ENCODE measurements at regions not wholly inside any gene's neighbourhood (a gene's known extent, or its start where the extent isn't known, plus 50 kb on each side); places are given as distances from the start of the nearest gene placed in this dataset.

DNA sequence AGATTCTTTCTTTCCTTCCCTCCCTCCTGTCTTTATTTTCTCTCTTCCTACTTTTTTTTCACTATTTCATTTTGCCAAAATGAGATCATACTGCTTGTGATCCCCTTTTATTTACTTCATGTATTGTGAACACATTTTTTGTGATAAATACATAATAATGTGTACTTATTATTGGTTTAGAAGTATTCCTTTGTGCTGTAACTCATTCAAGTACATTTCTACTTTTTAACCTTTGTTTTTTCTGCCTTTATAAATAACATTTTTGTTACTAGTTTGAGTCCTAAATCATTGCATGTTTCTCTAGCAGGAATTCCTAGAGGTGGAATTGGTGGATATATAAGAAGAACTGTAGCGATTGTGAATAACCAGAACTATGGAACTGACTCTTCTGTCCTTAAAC is 214.5 kb upstream of the SFRP2 start:
- H3K4me3 ChIP-seq (ENCODE audit: low read depth in 1 of 5, low read length in 5 of 5), result no peak overlapping the region
- H3K36me3 ChIP-seq (ENCODE audit: control insufficient read depth in 5 of 5, insufficient read depth in 5 of 5, low read length in 5 of 5), result no peaks in the 10 kb centered on the region

DNA sequence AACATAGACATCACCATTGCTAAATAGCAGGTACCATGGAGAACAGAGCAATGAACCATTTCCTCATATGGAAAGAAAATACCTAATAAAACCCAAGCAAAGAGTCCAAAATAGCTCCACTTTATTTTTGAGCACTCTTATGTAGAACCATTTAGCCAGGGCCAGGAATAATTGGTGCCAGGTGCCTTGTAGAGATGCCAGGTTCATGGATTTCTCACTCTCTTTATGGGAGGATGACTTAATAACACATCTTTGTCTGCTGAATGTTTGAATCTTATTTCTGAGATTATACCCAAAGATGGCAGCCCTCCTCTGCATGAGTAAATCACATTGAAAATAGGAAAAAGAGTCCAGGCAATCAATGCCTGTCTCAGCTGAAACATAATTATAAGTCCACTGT is 212.3 kb upstream of the SFRP2 start:
- Histone ChIP-seq H3K4me1 (ENCODE audit: control insufficient read depth in 5 of 5, insufficient read depth in 5 of 5, low read length in 5 of 5) (peaks cover 0 to 26% (median 22%) of the 10 kb centered on the region in 5 donors), H3K27ac (ENCODE audit: low read depth, low read length) (no peak overlapping the region), H3K27me3 (ENCODE audit: control insufficient read depth in 5 of 5, insufficient read depth in 4 of 5, low read length in 5 of 5) (no peaks in the 10 kb centered on the region), H3K4me3 (ENCODE audit: low read depth in 1 of 5, low read length in 5 of 5) (no peak overlapping the region), H3K36me3 (ENCODE audit: control insufficient read depth in 5 of 5, insufficient read depth in 5 of 5, low read length in 5 of 5) (no peaks in the 10 kb centered on the region), H3K9me3 (ENCODE audit: control insufficient read depth in 5 of 5, low read length in 5 of 5) (no peaks in the 10 kb centered on the region), H3K9ac (ENCODE audit: low read length in 5 of 5) (no peak overlapping the region)

More for the DNA sequence above, 214.5 kb upstream of the SFRP2 start:
- Histone ChIP-seq H3K27ac (ENCODE audit: low read depth, low read length) (peak overlapping the region; percentile 71), H3K9ac (ENCODE audit: low read length in 5 of 5) (no peak overlapping the region), H3K9me3 (ENCODE audit: control insufficient read depth in 5 of 5, low read length in 5 of 5) (no peaks in the 10 kb centered on the region), H3K4me1 (ENCODE audit: control insufficient read depth in 5 of 5, insufficient read depth in 5 of 5, low read length in 5 of 5) (peaks cover 0 to 27% (median 22%) of the 10 kb centered on the region in 5 donors), H3K27me3 (ENCODE audit: control insufficient read depth in 5 of 5, insufficient read depth in 4 of 5, low read length in 5 of 5) (no peaks in the 10 kb centered on the region)

DNA sequence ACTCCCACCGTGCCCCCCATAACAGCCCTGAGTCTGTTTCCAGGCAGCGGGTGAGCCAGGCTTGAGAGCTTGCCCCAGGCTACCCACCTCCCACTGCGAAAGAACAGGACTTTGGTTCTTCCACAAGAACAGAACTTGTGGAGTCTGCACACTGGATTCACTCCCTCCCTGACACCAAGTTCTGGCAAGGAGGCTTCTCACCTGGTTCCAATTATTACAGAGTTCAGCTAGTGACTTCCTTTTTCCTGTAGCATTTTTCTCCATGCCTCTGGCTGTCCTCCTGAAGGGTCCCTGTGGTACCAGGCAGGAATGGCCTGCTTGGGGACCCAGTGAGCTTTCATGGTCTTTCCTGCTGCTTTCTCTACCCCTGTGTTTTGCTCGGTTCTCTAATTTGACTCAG is 208.6 kb upstream of the SFRP2 start:
- Histone ChIP-seq H3K9me3 (ENCODE audit: control insufficient read depth in 5 of 5, low read length in 5 of 5) (peaks cover 0 to 6% (median 3%) of the 10 kb centered on the region in 5 donors), H3K27me3 (ENCODE audit: control insufficient read depth in 5 of 5, insufficient read depth in 4 of 5, low read length in 5 of 5) (no peaks in the 10 kb centered on the region), H3K9ac (ENCODE audit: low read length in 5 of 5) (no peak overlapping the region), H3K4me3 (ENCODE audit: low read depth in 1 of 5, low read length in 5 of 5) (no peak overlapping the region), H3K4me1 (ENCODE audit: control insufficient read depth in 5 of 5, insufficient read depth in 5 of 5, low read length in 5 of 5) (peaks cover 0 to 4% (median 0%) of the 10 kb centered on the region in 5 donors), H3K36me3 (ENCODE audit: control insufficient read depth in 5 of 5, insufficient read depth in 5 of 5, low read length in 5 of 5) (no peaks in the 10 kb centered on the region), H3K27ac (ENCODE audit: low read depth, low read length) (no peak overlapping the region)

DNA sequence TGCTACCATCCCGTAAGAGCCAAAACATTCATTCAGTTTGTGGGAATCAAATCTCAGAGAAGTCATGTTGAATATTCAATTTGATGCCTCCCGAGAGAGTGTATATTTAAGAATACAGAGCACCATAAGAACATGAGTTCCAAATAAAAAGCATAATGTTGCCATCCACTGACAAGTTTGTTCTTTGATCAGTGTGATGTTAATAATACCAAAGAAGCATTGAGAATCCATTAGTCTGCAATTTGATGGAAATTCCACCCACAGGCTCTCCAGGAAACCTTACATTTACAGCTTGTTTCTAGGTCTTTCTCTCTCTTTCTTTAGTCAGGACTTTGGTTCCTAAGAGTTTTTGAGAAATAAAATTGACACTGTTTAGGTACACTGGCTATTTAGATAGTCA is 200.6 kb upstream of the SFRP2 start:
- Histone ChIP-seq H3K9me3 (ENCODE audit: control insufficient read depth in 5 of 5, low read length in 5 of 5) (no peaks in the 10 kb centered on the region), H3K9ac (ENCODE audit: low read length in 5 of 5) (no peak overlapping the region)

DNA sequence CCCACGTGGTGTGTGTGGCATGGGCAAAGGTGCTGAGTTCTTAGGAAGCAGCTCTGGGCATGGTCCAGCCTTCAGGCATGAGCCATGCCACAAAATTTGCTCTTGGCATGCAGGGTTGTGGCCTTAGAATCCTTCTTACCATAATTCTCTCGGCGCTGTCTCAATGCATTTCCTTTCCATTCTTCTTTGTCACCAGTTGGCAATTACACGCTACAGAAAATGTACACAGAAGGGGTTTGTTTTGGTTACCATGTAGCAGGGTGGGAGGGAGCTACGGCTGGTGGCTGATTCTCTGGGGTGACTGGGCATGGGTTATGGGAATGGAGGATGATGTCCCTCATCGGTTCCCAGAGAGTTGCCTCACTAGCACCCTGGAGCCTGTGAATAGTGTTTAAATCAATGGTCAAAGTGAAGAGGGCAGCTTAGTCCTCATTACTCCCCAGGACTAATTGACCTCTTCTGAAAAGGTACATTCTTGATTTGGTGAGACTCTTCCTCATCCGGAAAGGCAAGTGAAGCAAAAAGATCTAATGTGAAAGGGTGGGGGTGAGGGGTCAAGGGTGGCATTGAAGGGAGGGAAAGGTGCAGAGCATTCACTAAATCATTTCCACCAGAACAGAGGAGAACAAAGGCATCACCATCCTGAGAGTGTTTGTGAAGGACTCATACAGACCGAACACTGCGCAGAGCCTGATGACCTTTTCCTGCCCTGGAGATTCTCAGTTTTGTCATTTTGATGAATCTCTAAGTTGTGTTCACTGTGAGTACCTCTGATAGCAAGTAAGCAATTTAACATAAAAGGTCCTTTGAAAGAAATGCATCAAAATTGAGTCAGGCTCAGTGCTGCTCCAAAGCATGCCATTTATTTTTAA is 199.8 kb upstream of the SFRP2 start:
- no peaks in the 10 kb centered on the region for H3K9me3 ChIP-seq (ENCODE audit: control insufficient read depth in 5 of 5, low read length in 5 of 5)
- H3K36me3 ChIP-seq (ENCODE audit: control insufficient read depth in 5 of 5, insufficient read depth in 5 of 5, low read length in 5 of 5), result no peaks in the 10 kb centered on the region
- H3K4me1 ChIP-seq (ENCODE audit: control insufficient read depth in 5 of 5, insufficient read depth in 5 of 5, low read length in 5 of 5), result no peaks in the 10 kb centered on the region
- no peak overlapping the region for H3K9ac ChIP-seq (ENCODE audit: low read length in 5 of 5)
- no peaks in the 10 kb centered on the region for H3K27me3 ChIP-seq (ENCODE audit: control insufficient read depth in 5 of 5, insufficient read depth in 4 of 5, low read length in 5 of 5)
- H3K27ac ChIP-seq (ENCODE audit: low read depth, low read length), result no peak overlapping the region
- no peak overlapping the region for H3K4me3 ChIP-seq (ENCODE audit: low read depth in 1 of 5, low read length in 5 of 5)

More for the DNA sequence above, 200.6 kb upstream of the SFRP2 start:
- Histone ChIP-seq H3K27ac (ENCODE audit: low read depth, low read length) (no peak overlapping the region), H3K4me1 (ENCODE audit: control insufficient read depth in 5 of 5, insufficient read depth in 5 of 5, low read length in 5 of 5) (no peaks in the 10 kb centered on the region), H3K27me3 (ENCODE audit: control insufficient read depth in 5 of 5, insufficient read depth in 4 of 5, low read length in 5 of 5) (no peaks in the 10 kb centered on the region), H3K36me3 (ENCODE audit: control insufficient read depth in 5 of 5, insufficient read depth in 5 of 5, low read length in 5 of 5) (no peaks in the 10 kb centered on the region), H3K4me3 (ENCODE audit: low read depth in 1 of 5, low read length in 5 of 5) (no peak overlapping the region)

DNA sequence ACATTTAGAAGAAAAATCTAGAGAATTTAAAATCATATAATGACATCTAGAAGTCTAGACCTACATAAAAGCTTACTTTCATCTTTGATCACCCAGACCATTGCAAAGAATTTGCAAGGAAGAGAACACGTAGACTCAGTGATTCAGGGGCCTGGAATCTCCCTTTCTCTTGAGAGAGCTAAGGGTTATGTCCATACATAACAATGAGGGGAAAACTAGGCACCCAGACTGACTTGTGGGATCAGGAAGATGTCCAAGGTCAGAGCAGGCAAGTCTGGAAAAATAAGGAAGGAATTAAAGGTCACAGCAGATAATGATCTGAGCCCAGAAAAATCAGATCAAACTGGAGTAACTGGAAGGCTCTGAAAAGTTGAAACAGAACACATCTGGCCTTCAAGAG is 198.4 kb upstream of the SFRP2 start:
- H3K9me3 ChIP-seq (ENCODE audit: control insufficient read depth in 5 of 5, low read length in 5 of 5), result no peaks in the 10 kb centered on the region
- H3K4me1 ChIP-seq (ENCODE audit: control insufficient read depth in 5 of 5, insufficient read depth in 5 of 5, low read length in 5 of 5), result no peaks in the 10 kb centered on the region
- no peaks in the 10 kb centered on the region for H3K27me3 ChIP-seq (ENCODE audit: control insufficient read depth in 5 of 5, insufficient read depth in 4 of 5, low read length in 5 of 5)
- H3K36me3 ChIP-seq (ENCODE audit: control insufficient read depth in 5 of 5, insufficient read depth in 5 of 5, low read length in 5 of 5), result no peaks in the 10 kb centered on the region
- H3K27ac ChIP-seq (ENCODE audit: low read depth, low read length), result no peak overlapping the region
- H3K4me3 ChIP-seq (ENCODE audit: low read depth in 1 of 5, low read length in 5 of 5), result no peak overlapping the region
- H3K9ac ChIP-seq (ENCODE audit: low read length in 5 of 5), result no peak overlapping the region

DNA sequence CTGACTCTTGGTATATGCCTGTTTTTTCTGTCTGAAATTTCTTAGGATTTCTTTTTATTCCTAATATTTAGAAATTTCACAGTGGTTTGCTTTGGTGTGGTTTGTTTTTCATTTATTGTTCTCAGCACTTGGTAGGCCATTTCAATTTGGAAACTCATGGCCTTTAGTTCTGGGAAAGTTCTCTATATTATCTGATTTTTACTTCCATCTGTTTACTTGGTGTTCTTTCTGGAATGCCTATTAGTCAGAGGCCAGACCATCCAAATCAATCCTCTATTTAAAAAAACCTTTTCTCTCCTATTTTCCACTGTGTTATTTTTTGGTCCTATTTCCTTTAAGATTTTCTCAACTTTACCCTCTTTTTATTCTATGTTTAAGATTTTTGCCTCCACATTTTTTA is 188.1 kb upstream of the SFRP2 start:
- H3K4me3 ChIP-seq (ENCODE audit: low read depth in 1 of 5, low read length in 5 of 5), result no peak overlapping the region
- H3K27me3 ChIP-seq (ENCODE audit: control insufficient read depth in 5 of 5, insufficient read depth in 4 of 5, low read length in 5 of 5), result no peaks in the 10 kb centered on the region
- no peak overlapping the region for H3K9ac ChIP-seq (ENCODE audit: low read length in 5 of 5)
- no peaks in the 10 kb centered on the region for H3K4me1 ChIP-seq (ENCODE audit: control insufficient read depth in 5 of 5, insufficient read depth in 5 of 5, low read length in 5 of 5)
- no peaks in the 10 kb centered on the region for H3K36me3 ChIP-seq (ENCODE audit: control insufficient read depth in 5 of 5, insufficient read depth in 5 of 5, low read length in 5 of 5)
- peaks cover 0 to 6% (median 3%) of the 10 kb centered on the region in 5 donors for H3K9me3 ChIP-seq (ENCODE audit: control insufficient read depth in 5 of 5, low read length in 5 of 5)
- H3K27ac ChIP-seq (ENCODE audit: low read depth, low read length), result no peak overlapping the region

DNA sequence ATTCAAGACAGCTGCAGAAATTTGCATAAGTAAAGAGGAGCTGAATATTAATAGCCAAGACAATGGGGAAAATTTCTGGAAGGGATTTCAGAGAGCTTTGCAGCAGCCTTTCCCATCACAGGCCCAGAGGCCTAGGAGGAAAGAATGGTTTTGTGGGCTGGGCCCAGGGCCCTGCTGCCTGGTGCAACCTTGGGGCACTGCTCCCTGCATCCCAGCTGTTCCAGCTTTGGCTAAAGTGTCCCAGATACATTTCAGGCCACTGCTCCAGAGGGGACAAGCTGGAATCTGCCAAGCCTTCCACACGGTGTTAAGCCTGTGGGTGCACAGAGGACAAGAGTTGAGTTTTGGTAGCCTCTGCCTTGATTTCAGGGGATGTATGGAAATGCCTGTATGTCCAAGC is 185.6 kb upstream of the SFRP2 start:
- no peak overlapping the region for H3K9ac ChIP-seq (ENCODE audit: low read length in 5 of 5)
- H3K9me3 ChIP-seq (ENCODE audit: control insufficient read depth in 5 of 5, low read length in 5 of 5), result peaks cover 0 to 6% (median 3%) of the 10 kb centered on the region in 5 donors
- no peak overlapping the region for H3K27ac ChIP-seq (ENCODE audit: low read depth, low read length)
- no peak overlapping the region for H3K4me3 ChIP-seq (ENCODE audit: low read depth in 1 of 5, low read length in 5 of 5)
- no peaks in the 10 kb centered on the region for H3K27me3 ChIP-seq (ENCODE audit: control insufficient read depth in 5 of 5, insufficient read depth in 4 of 5, low read length in 5 of 5)
- H3K36me3 ChIP-seq (ENCODE audit: control insufficient read depth in 5 of 5, insufficient read depth in 5 of 5, low read length in 5 of 5), result no peaks in the 10 kb centered on the region
- H3K4me1 ChIP-seq (ENCODE audit: control insufficient read depth in 5 of 5, insufficient read depth in 5 of 5, low read length in 5 of 5), result peaks cover 0 to 13% (median 3%) of the 10 kb centered on the region in 5 donors

DNA sequence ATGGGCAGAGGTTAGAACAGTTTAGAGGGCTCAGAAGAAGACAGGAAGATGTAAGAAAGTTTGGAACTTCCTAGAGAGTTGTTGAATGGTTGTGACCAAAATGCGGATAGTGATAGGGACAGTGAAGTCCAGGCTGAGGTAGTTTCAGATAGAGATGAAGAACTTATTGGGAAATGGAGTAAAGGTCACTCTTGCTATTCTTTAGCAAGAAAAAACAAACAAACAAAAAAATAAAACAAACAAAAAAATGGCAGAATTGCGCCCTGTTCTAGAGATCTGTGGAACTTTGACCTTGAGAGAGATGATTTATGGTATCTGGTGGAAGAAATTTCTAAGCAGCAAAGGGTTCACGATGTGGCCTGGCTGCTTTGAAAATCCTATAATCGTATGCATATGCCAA is 185.1 kb upstream of the SFRP2 start:
- Histone ChIP-seq H3K27ac (ENCODE audit: low read depth, low read length) (no peak overlapping the region), H3K36me3 (ENCODE audit: control insufficient read depth in 5 of 5, insufficient read depth in 5 of 5, low read length in 5 of 5) (no peaks in the 10 kb centered on the region), H3K9ac (ENCODE audit: low read length in 5 of 5) (no peak overlapping the region), H3K4me1 (ENCODE audit: control insufficient read depth in 5 of 5, insufficient read depth in 5 of 5, low read length in 5 of 5) (peaks cover 0 to 18% (median 3%) of the 10 kb centered on the region in 5 donors), H3K9me3 (ENCODE audit: control insufficient read depth in 5 of 5, low read length in 5 of 5) (peaks cover 0 to 6% (median 3%) of the 10 kb centered on the region in 5 donors), H3K27me3 (ENCODE audit: control insufficient read depth in 5 of 5, insufficient read depth in 4 of 5, low read length in 5 of 5) (no peaks in the 10 kb centered on the region), H3K4me3 (ENCODE audit: low read depth in 1 of 5, low read length in 5 of 5) (no peak overlapping the region)

DNA sequence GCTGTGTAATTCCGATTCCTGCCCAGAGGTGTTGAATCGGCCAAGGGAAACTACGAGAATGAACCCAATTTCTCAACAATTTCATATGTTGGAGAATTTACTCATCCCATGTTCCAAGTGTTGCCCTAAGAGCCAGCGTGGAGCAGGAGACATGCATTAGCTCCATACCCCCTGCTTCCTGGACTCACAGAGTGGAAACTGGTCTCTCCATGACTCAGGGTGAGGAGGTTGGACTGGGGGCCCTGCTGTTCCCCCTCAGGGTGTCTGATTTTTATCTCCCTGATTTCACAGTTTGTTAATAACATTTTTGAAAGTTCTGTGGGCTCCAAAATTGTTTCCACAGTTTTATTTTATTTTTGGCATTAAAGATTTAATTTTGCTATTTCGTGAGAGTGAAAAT is 183.0 kb upstream of the SFRP2 start:
- peaks cover 0 to 6% (median 3%) of the 10 kb centered on the region in 5 donors for H3K9me3 ChIP-seq (ENCODE audit: control insufficient read depth in 5 of 5, low read length in 5 of 5)
- H3K27me3 ChIP-seq (ENCODE audit: control insufficient read depth in 5 of 5, insufficient read depth in 4 of 5, low read length in 5 of 5), result no peaks in the 10 kb centered on the region
- no peak overlapping the region for H3K9ac ChIP-seq (ENCODE audit: low read length in 5 of 5)
- H3K27ac ChIP-seq (ENCODE audit: low read depth, low read length), result no peak overlapping the region
- H3K4me1 ChIP-seq (ENCODE audit: control insufficient read depth in 5 of 5, insufficient read depth in 5 of 5, low read length in 5 of 5), result peaks cover 0 to 36% (median 3%) of the 10 kb centered on the region in 5 donors
- no peaks in the 10 kb centered on the region for H3K36me3 ChIP-seq (ENCODE audit: control insufficient read depth in 5 of 5, insufficient read depth in 5 of 5, low read length in 5 of 5)
- H3K4me3 ChIP-seq (ENCODE audit: low read depth in 1 of 5, low read length in 5 of 5), result no peak overlapping the region
